H1 (cell line): ENCODE measurements at regions not wholly inside any gene's neighbourhood (a gene's known extent, or its start where the extent isn't known, plus 50 kb on each side); places are given as distances from the start of the nearest gene placed in this dataset.

Source experiments
- CTCF ChIA-PET: fragments of 300-600 bp; sonication (Branson Sonifier 250); formaldehyde crosslinking; loops from one replicate; lab custom pipeline; 2021; ENCODE audit not compliant: partially characterized antibody; lab: Charles Lee
- POLR2A ChIA-PET: fragments of 300-600 bp; sonication (Branson Sonifier 250); formaldehyde crosslinking; loops from one replicate; lab custom pipeline; 2021; ENCODE audit warnings: inconsistent platforms; ENCODE audit not compliant: partially characterized antibody; lab: Charles Lee
- DNase-seq, 2 experiments: peaks; one replicate each; pipeline versions ENCODE4 v3.0.0 to v3.0.0-alpha.2; 2010 to 2022; ENCODE audit warnings: low spot score in 2 of 2, low read depth in 1 of 2, mixed read lengths in 1 of 2
- FAIRE-seq: peaks from 2 replicates; lab custom pipeline; 2011; peaks lifted over from hg19 to GRCh38; lab: Jason Lieb, UNC
- H2AFZ ChIP-seq: 2 replicates; pipeline ENCODE4 v1.8.1; 2012; ENCODE audit warnings: low read length, inconsistent platforms
- H2AK5ac ChIP-seq: 2 replicates; pipeline ENCODE4 v1.6.1; 2013; ENCODE audit warnings: low read depth, low read length
- H2BK120ac ChIP-seq: replicated peaks from 2 replicates; pipeline ENCODE3; 2013; ENCODE audit warnings: low read depth, low read length, inconsistent platforms
- H2BK12ac ChIP-seq: 2 replicates; pipeline ENCODE4 v1.6.1; 2013; ENCODE audit warnings: low read depth, low read length
- H2BK15ac ChIP-seq: 2 replicates; pipeline ENCODE4 v1.6.1; 2013; ENCODE audit warnings: low read length
- H2BK20ac ChIP-seq: 2 replicates; pipeline ENCODE4 v1.6.1; 2013; ENCODE audit warnings: low read length
- H2BK5ac ChIP-seq: 2 replicates; pipeline ENCODE4 v1.6.1; 2013; ENCODE audit warnings: low read depth, low read length
- H3K14ac ChIP-seq: 2 replicates; pipeline ENCODE4 v1.6.1; 2013; ENCODE audit warnings: inconsistent platforms; ENCODE audit not compliant: insufficient read length
- H3K18ac ChIP-seq: 2 replicates; pipeline ENCODE4 v1.6.1; 2013; ENCODE audit warnings: low read length; ENCODE audit errors: extremely low read depth
- H3K23ac ChIP-seq: 2 replicates; pipeline ENCODE4 v1.6.1; 2013; ENCODE audit warnings: inconsistent platforms; ENCODE audit not compliant: insufficient read length
- H3K23me2 ChIP-seq: 2 replicates; pipeline ENCODE4 v1.6.1; 2013; ENCODE audit warnings: low read depth, low read length
- H3K27ac ChIP-seq: 2 replicates; pipeline ENCODE4 v1.6.1; 2011; ENCODE audit warnings: low read depth, low read length, inconsistent platforms
- H3K27me3 ChIP-seq, 4 experiments: replicated peaks in 1 of 4; 1 replicate in 1 of 4; 2 replicates in 3 of 4; pipeline versions ENCODE4 v1.6.1 to v1.8.1; 2011 to 2013; ENCODE audit warnings: low read length in 3 of 4, mild to moderate bottlenecking in 3 of 4, inconsistent platforms in 2 of 4, mixed read lengths in 2 of 4, moderate library complexity in 1 of 4; ENCODE audit not compliant: control insufficient read depth in 3 of 4, insufficient read depth in 3 of 4; ENCODE audit errors: extremely low read depth in 1 of 4
- H3K36me3 ChIP-seq, 4 experiments: 2 replicates each; pipeline versions ENCODE4 v1.6.1 to v1.8.1; 2011 to 2013; ENCODE audit warnings: mild to moderate bottlenecking in 4 of 4, low read length in 3 of 4, moderate library complexity in 2 of 4, control low read depth in 1 of 4, inconsistent platforms in 1 of 4; ENCODE audit not compliant: insufficient read depth in 4 of 4, control insufficient read depth in 2 of 4
- H3K4ac ChIP-seq: replicated peaks from 2 replicates; pipeline ENCODE3; 2013; ENCODE audit warnings: low read length, low read depth, mixed read lengths, inconsistent platforms; ENCODE audit not compliant: insufficient read length
- H3K4me1 ChIP-seq, 4 experiments: replicated peaks in 1 of 4; 1 replicate in 1 of 4; 2 replicates in 3 of 4; pipeline versions ENCODE4 v1.6.1 to v1.8.1; 2011 to 2013; ENCODE audit warnings: low read length in 3 of 4, inconsistent platforms in 2 of 4, mixed read lengths in 1 of 4; ENCODE audit not compliant: insufficient read depth in 4 of 4, control insufficient read depth in 3 of 4
- H3K4me2 ChIP-seq, 2 experiments: 2 replicates each; pipeline versions ENCODE4 v1.6.1 to v1.8.1; 2011 to 2013; ENCODE audit warnings: low read depth in 2 of 2, low read length in 2 of 2, control low read depth in 1 of 2, inconsistent platforms in 1 of 2, mild to moderate bottlenecking in 1 of 2; ENCODE audit not compliant: insufficient read depth in 1 of 2
- H3K4me3 ChIP-seq, 4 experiments: fragments of 200-600, 300-600 bp in 1 of 4; sonication (generic), shearing (Covaris generic), sonication (Bioruptor Twin) in 1 of 4; 2 replicates each; pipeline versions ENCODE4 v1.5.1 to v1.8.1; 2011 to 2016; ENCODE audit warnings: low read length in 4 of 4, low read depth in 3 of 4, control low read depth in 2 of 4, inconsistent platforms in 2 of 4, mild to moderate bottlenecking in 2 of 4, mixed read lengths in 1 of 4, moderate library complexity in 1 of 4; ENCODE audit not compliant: insufficient read depth in 2 of 4; ENCODE audit errors: extremely low read depth in 1 of 4
- H3K56ac ChIP-seq: replicated peaks from 2 replicates; pipeline ENCODE3; 2013; ENCODE audit warnings: low read depth, mild to moderate bottlenecking, mixed read lengths, low read length, inconsistent platforms; ENCODE audit not compliant: insufficient read length
- H3K79me1 ChIP-seq: 2 replicates; pipeline ENCODE4 v1.6.1; 2013; ENCODE audit warnings: low read depth, low read length, control low read depth
- H3K79me2 ChIP-seq, 2 experiments: 2 replicates each; pipeline versions ENCODE4 v1.6.1 to v1.8.1; 2012 to 2013; ENCODE audit warnings: low read length in 2 of 2, mild to moderate bottlenecking in 2 of 2, inconsistent platforms in 1 of 2; ENCODE audit not compliant: insufficient read depth in 2 of 2, control insufficient read depth in 1 of 2
- H3K9ac ChIP-seq, 4 experiments: replicated peaks in 1 of 4; 1 replicate in 1 of 4; 2 replicates in 3 of 4; pipeline versions ENCODE4 v1.6.1 to v1.8.1; 2011 to 2013; ENCODE audit warnings: low read depth in 3 of 4, low read length in 3 of 4, control low read depth in 2 of 4, mild to moderate bottlenecking in 2 of 4, moderate library complexity in 2 of 4, inconsistent platforms in 1 of 4; ENCODE audit errors: extremely low read depth in 1 of 4
- H3K9me3 ChIP-seq, 2 experiments: 2 replicates each; pipeline versions ENCODE4 v1.6.1 to v1.8.1; 2012 to 2013; ENCODE audit warnings: mild to moderate bottlenecking in 2 of 2, moderate library complexity in 2 of 2, control low read depth in 1 of 2, inconsistent platforms in 1 of 2, low read depth in 1 of 2, low read length in 1 of 2, mixed read lengths in 1 of 2; ENCODE audit not compliant: insufficient read depth in 2 of 2
- H4K20me1 ChIP-seq, 2 experiments: replicated peaks in 1 of 2; 2 replicates each; pipeline versions ENCODE3 to v1.8.1; 2011 to 2013; ENCODE audit warnings: inconsistent platforms in 2 of 2, low read length in 2 of 2, mild to moderate bottlenecking in 1 of 2; ENCODE audit not compliant: insufficient read depth in 2 of 2, control insufficient read depth in 1 of 2
- H4K5ac ChIP-seq: 2 replicates; pipeline ENCODE4 v1.6.1; 2013; ENCODE audit warnings: low read length, low read depth, mixed read lengths, inconsistent platforms; ENCODE audit not compliant: insufficient read length
- H4K8ac ChIP-seq: 2 replicates; pipeline ENCODE4 v1.8.0; 2013; ENCODE audit warnings: mild to moderate bottlenecking, moderate library complexity, low read length, inconsistent platforms; ENCODE audit not compliant: insufficient read depth; ENCODE audit errors: extremely low read depth
- H4K91ac ChIP-seq: replicated peaks from 2 replicates; pipeline ENCODE3; 2013; ENCODE audit warnings: low read length, mixed read lengths, inconsistent platforms; ENCODE audit not compliant: insufficient read length
- ATF2 ChIP-seq: IDR thresholded peaks from 2 replicates; pipeline ENCODE4 v1.6.1; 2012; ENCODE audit warnings: low read length, inconsistent platforms
- BCL11A ChIP-seq, 2 experiments: IDR thresholded peaks; one replicate each; pipeline ENCODE4 v1.6.1; 2011; ENCODE audit warnings: low read depth in 2 of 2, low read length in 2 of 2, mild to moderate bottlenecking in 2 of 2
- CBX8 ChIP-seq: fragments of 300-800, 300-1000 bp; sonication (generic); IDR thresholded peaks from 2 replicates; pipeline ENCODE4 v1.7.1; 2016; ENCODE audit warnings: low read depth, low read length, borderline replicate concordance
- GABPA ChIP-seq: IDR thresholded peaks from 2 replicates; pipeline ENCODE4 v1.6.1; 2011; ENCODE audit warnings: mild to moderate bottlenecking, low read length, moderate library complexity, borderline replicate concordance; ENCODE audit not compliant: insufficient read depth
- HDAC6 ChIP-seq: IDR thresholded peaks from one replicate; pipeline ENCODE4 v1.7.1; 2012; ENCODE audit warnings: low read depth, mild to moderate bottlenecking, inconsistent platforms, low read length, moderate library complexity
- JUN ChIP-seq: IDR thresholded peaks from 2 replicates; pipeline ENCODE4 v1.6.1; 2011; ENCODE audit warnings: low read depth, mild to moderate bottlenecking, improper control_type of control experiment, low read length
- MAX ChIP-seq: IDR thresholded peaks from 2 replicates; pipeline ENCODE4 v1.6.1; 2012; ENCODE audit warnings: inconsistent platforms
- RFX5 ChIP-seq: IDR thresholded peaks from 2 replicates; pipeline ENCODE4 v1.6.1; 2011; ENCODE audit warnings: low read depth, low read length, improper control_type of control experiment, borderline replicate concordance
- SIRT6 ChIP-seq: IDR thresholded peaks from one replicate; pipeline ENCODE4 v1.7.1; 2012; ENCODE audit warnings: low read length, inconsistent platforms
- SIX5 ChIP-seq: IDR thresholded peaks from 2 replicates; pipeline ENCODE4 v1.6.1; 2011; ENCODE audit warnings: mild to moderate bottlenecking, low read depth, low read length
- SP2 ChIP-seq: IDR thresholded peaks from 2 replicates; pipeline ENCODE4 v1.6.1; 2012; ENCODE audit warnings: mild to moderate bottlenecking, low read length, inconsistent platforms
- TAF1 ChIP-seq: IDR thresholded peaks from 2 replicates; pipeline ENCODE4 v1.6.1; 2011; ENCODE audit warnings: mild to moderate bottlenecking, low read depth, low read length
- TEAD4 ChIP-seq: IDR thresholded peaks from 2 replicates; pipeline ENCODE4 v1.6.1; 2012; ENCODE audit warnings: low read depth, low read length, inconsistent platforms, mixed read lengths
- WGBS, 2 experiments: shearing (Covaris generic) in 1 of 2; methylation state at CpG; one replicate each; pipeline versions ENCODE4 v1.1.6 to v1.1.7; 2013 to 2015; ENCODE audit warnings: low lambda C conversion rate in 2 of 2, mixed read lengths in 2 of 2, inconsistent platforms in 1 of 2, low coverage in 1 of 2, missing lambda C conversion rate in 1 of 2; ENCODE audit not compliant: insufficient replicate concordance in 2 of 2, insufficient coverage in 1 of 2, insufficient read length in 1 of 2; ENCODE audit errors: extremely low coverage in 1 of 2, missing lambda C conversion rate in 1 of 2; 5-methylcytosine and 5-hydroxymethylcytosine counted together

- 87% methylated on average over 4 of the region's 4 CpGs; no CpG with 5 or more reads in 1 of the 2 experiments for WGBS, 2 experiments
- Histone ChIP-seq H4K5ac (no peak overlapping the region), H3K14ac (no peak overlapping the region), H3K27ac (no peak overlapping the region), H3K23ac (no peak overlapping the region), H3K9me3 (no peaks in the 10 kb centered on the region), H3K4me2 (no peak overlapping the region), H3K4ac (no peak overlapping the region), H3K27me3 (no peaks in the 10 kb centered on the region), H4K20me1 (no peaks in the 10 kb centered on the region), H3K56ac (no peak overlapping the region), H4K8ac (no peak overlapping the region), H2BK20ac (no peak overlapping the region), H2BK5ac (no peak overlapping the region), H2BK12ac (no peak overlapping the region), H2AFZ (no peak overlapping the region), H2AK5ac (no peak overlapping the region), H3K36me3 (no peaks in the 10 kb centered on the region), H3K4me1 (no peaks in the 10 kb centered on the region), H3K4me3 (no peak overlapping the region), H3K79me1 (no peaks in the 10 kb centered on the region), H3K79me2 (no peaks in the 10 kb centered on the region), H4K91ac (no peak overlapping the region), H2BK15ac (no peak overlapping the region), H2BK120ac (no peak overlapping the region), H3K9ac (no peak overlapping the region), H3K18ac (no peak overlapping the region), H3K23me2 (no peaks in the 10 kb centered on the region)
- POLR2A ChIA-PET: no interaction called here
- no peak for FAIRE-seq
- DNase-seq: no peak
- CTCF ChIA-PET: interaction anchor here (0.6 to 0.9 kb wide), 2 partner anchors 37 to 277 kb away, joined by 3 read pairs; no protein-coding TSS in a partner anchor
- no peak for TF ChIP-seq MAX
- no peak for TF ChIP-seq SIX5
- TF ChIP-seq ATF2: no peak
- TF ChIP-seq BCL11A (IDR thresholded peaks at IDR 0.05; ENCODE audit: low read depth in 2 of 2, low read length in 2 of 2): no peak
- TF ChIP-seq CBX8: no peak
- no peak for TF ChIP-seq TAF1
- TF ChIP-seq SIRT6: no peak
- TF ChIP-seq RFX5: no peak
- no peak for TF ChIP-seq SP2
- TF ChIP-seq HDAC6: no peak
- TF ChIP-seq GABPA: no peak
- no peak for TF ChIP-seq JUN
- no peak for TF ChIP-seq TEAD4
Observed at GRCh38 chr9:13001989-13002580, 227.3 kb downstream of the LURAP1L start.
